GM19438 (cell line): ENCODE measurements at regions not wholly inside any gene's neighbourhood (a gene's known extent, or its start where the extent isn't known, plus 50 kb on each side); places are given as distances from the start of the nearest gene placed in this dataset.

Experiments used
- ATAC-seq: cut with Tn5 transposase; IDR thresholded peaks from one replicate; pipeline ENCODE4 v1.9.1; 2021; ENCODE audit warnings: low read depth; ENCODE audit not compliant: unreplicated experiment

GRCh38 chr11:95717314-95717713 lies 72.3 kb downstream of the FAM76B start:
- no peak for ATAC-seq

- ATAC-seq: no peak
Measured at GRCh38 chr11:95716266-95716665, 73.3 kb downstream of the FAM76B start.

- peak; percentile 73 for ATAC-seq
Measured at GRCh38 chr11:95715777-95716241, 73.8 kb downstream of the FAM76B start.

GRCh38 chr11:95714843-95715776 lies 74.5 kb downstream of the FAM76B start:
- ATAC-seq: peak; percentile 37

- no peak for ATAC-seq
Measured at GRCh38 chr11:95713428-95713827, 76.2 kb downstream of the FAM76B start.

GRCh38 chr11:95711945-95712221 lies 77.7 kb downstream of the FAM76B start:
- no peak for ATAC-seq

- ATAC-seq: no peak
Measured at GRCh38 chr11:95711162-95711944, 78.2 kb downstream of the FAM76B start.

- no peak for ATAC-seq
Measured at GRCh38 chr11:95708681-95709080, 80.9 kb downstream of the FAM76B start.

GRCh38 chr11:95706974-95707387 lies 82.6 kb downstream of the FAM76B start:
- no peak for ATAC-seq

GRCh38 chr11:95705485-95706124 lies 84.0 kb downstream of the FAM76B start:
- ATAC-seq: peak; percentile 91

GRCh38 chr11:95704865-95705264 lies 84.7 kb downstream of the FAM76B start:
- ATAC-seq: no peak

GRCh38 chr11:95703049-95703448 lies 86.5 kb downstream of the FAM76B start:
- ATAC-seq: no peak

- ATAC-seq: no peak
Measured at GRCh38 chr11:95702526-95702925, 87.1 kb downstream of the FAM76B start.

- ATAC-seq: no peak
Measured at GRCh38 chr11:95700471-95700817, 89.1 kb downstream of the FAM76B start.

GRCh38 chr11:95699631-95700470 lies 89.7 kb downstream of the FAM76B start:
- no peak for ATAC-seq

- ATAC-seq: no peak
Measured at GRCh38 chr11:95698676-95699557, 90.7 kb downstream of the FAM76B start.

GRCh38 chr11:95697614-95698408 lies 91.8 kb downstream of the FAM76B start:
- no peak for ATAC-seq

- no peak for ATAC-seq
Measured at GRCh38 chr11:95695181-95695580, 94.4 kb downstream of the FAM76B start.

GRCh38 chr11:95693298-95693697 lies 96.3 kb downstream of the FAM76B start:
- ATAC-seq: no peak
